CD14-positive monocyte (primary cell): ENCODE measurements at regions not wholly inside any gene's neighbourhood (a gene's known extent, or its start where the extent isn't known, plus 50 kb on each side); places are given as distances from the start of the nearest gene placed in this dataset.

Source experiments
- DNase-seq, 3 donors: peaks; one replicate each; pipeline ENCODE4 v3.0.0-alpha.2; 2011 to 2022
- H2AFZ ChIP-seq: 2 replicates; pipeline ENCODE4 v1.6.0; 2012; ENCODE audit warnings: mild to moderate bottlenecking, low read depth, low read length, inconsistent platforms; ENCODE audit not compliant: insufficient read depth, poor library complexity, severe bottlenecking
- H3K27ac ChIP-seq, 2 donors: 1 replicate in 1 of 2; 2 replicates in 1 of 2; pipeline ENCODE4 v1.5.1; 2012 to 2013; ENCODE audit warnings: low read length in 2 of 2, control low read depth in 1 of 2, inconsistent platforms in 1 of 2, low read depth in 1 of 2, mild to moderate bottlenecking in 1 of 2
- H3K27me3 ChIP-seq, 2 donors: one replicate each; pipeline versions ENCODE4 v1.6.0 to v1.6.1; 2011 to 2013; ENCODE audit warnings: low read length in 2 of 2; ENCODE audit not compliant: control insufficient read depth in 2 of 2, insufficient read depth in 2 of 2
- H3K36me3 ChIP-seq, 2 donors: replicated peaks in 1 of 2; 1 replicate in 1 of 2; 2 replicates in 1 of 2; pipeline versions ENCODE4 v1.5.1 to v1.6.1; 2012 to 2013; ENCODE audit warnings: low read length in 2 of 2, control low read depth in 1 of 2, inconsistent platforms in 1 of 2, mild to moderate bottlenecking in 1 of 2; ENCODE audit not compliant: insufficient read depth in 2 of 2, control insufficient read depth in 1 of 2
- H3K4me1 ChIP-seq, 2 donors: 1 replicate in 1 of 2; 2 replicates in 1 of 2; pipeline versions ENCODE4 v1.5.1 to v1.6.1; 2012 to 2013; ENCODE audit warnings: low read length in 2 of 2, control low read depth in 1 of 2, inconsistent platforms in 1 of 2, mild to moderate bottlenecking in 1 of 2, moderate library complexity in 1 of 2; ENCODE audit not compliant: insufficient read depth in 2 of 2, control insufficient read depth in 1 of 2
- H3K4me2 ChIP-seq: replicated peaks from 2 replicates; pipeline ENCODE3; 2012; ENCODE audit warnings: low read length, moderate library complexity, mild to moderate bottlenecking; ENCODE audit not compliant: poor library complexity, severe bottlenecking; ENCODE audit errors: extremely low read depth
- H3K4me3 ChIP-seq, 3 experiments: fragments of 200-600 bp in 1 of 3; sonication (generic) in 1 of 3; replicated peaks in 1 of 3; 1 replicate in 2 of 3; 2 replicates in 1 of 3; pipeline ENCODE4 v1.5.1; 2011 to 2013; ENCODE audit warnings: low read length in 3 of 3, mild to moderate bottlenecking in 3 of 3, control low read depth in 2 of 3, low read depth in 2 of 3, inconsistent platforms in 1 of 3, moderate library complexity in 1 of 3
- H3K79me2 ChIP-seq: 2 replicates; pipeline ENCODE4 v1.6.0; 2012; ENCODE audit warnings: mild to moderate bottlenecking, control low read depth, inconsistent platforms, low read length, moderate library complexity; ENCODE audit not compliant: insufficient read depth
- H3K9ac ChIP-seq: 2 replicates; pipeline ENCODE4 v1.6.0; 2017; ENCODE audit warnings: low read length, mild to moderate bottlenecking; ENCODE audit not compliant: insufficient read depth, poor library complexity, severe bottlenecking
- H3K9me3 ChIP-seq, 2 donors: replicated peaks in 1 of 2; 1 replicate in 1 of 2; 2 replicates in 1 of 2; pipeline versions ENCODE4 v1.5.1 to v1.6.1; 2012 to 2013; ENCODE audit warnings: low read length in 2 of 2, control low read depth in 1 of 2; ENCODE audit not compliant: control insufficient read depth in 1 of 2, insufficient read depth in 1 of 2
- H4K20me1 ChIP-seq: 2 replicates; pipeline ENCODE4 v1.6.0; 2012; ENCODE audit warnings: mild to moderate bottlenecking, low read length, control low read depth, moderate library complexity; ENCODE audit not compliant: insufficient read depth
- H3K27ac Mint-ChIP-seq, 7 donors: one replicate each; pipeline ENCODE4 v1.8.0; 2020; ENCODE audit warnings: mild to moderate bottlenecking in 7 of 7, mixed read lengths in 7 of 7, moderate library complexity in 6 of 7, inconsistent platforms in 2 of 7
- H3K27me3 Mint-ChIP-seq, 3 donors: one replicate each; pipeline ENCODE4 v1.8.0; 2021 to 2022; ENCODE audit warnings: low read depth in 3 of 3, mild to moderate bottlenecking in 3 of 3, mixed read lengths in 3 of 3, moderate library complexity in 3 of 3, inconsistent platforms in 1 of 3
- H3K36me3 Mint-ChIP-seq, 2 donors: one replicate each; pipeline ENCODE4 v1.8.0; 2020; ENCODE audit warnings: mixed read lengths in 2 of 2, inconsistent platforms in 1 of 2, mild to moderate bottlenecking in 1 of 2
- H3K4me1 Mint-ChIP-seq: one replicate; pipeline ENCODE4 v1.8.0; 2020; ENCODE audit warnings: mild to moderate bottlenecking, mixed read lengths
- H3K4me3 Mint-ChIP-seq, 2 donors: one replicate each; pipeline ENCODE4 v1.8.0; 2020; ENCODE audit warnings: mild to moderate bottlenecking in 2 of 2, mixed read lengths in 2 of 2, moderate library complexity in 1 of 2
- H3K9me3 Mint-ChIP-seq, 7 donors: one replicate each; pipeline ENCODE4 v1.8.0; 2020 to 2022; ENCODE audit warnings: mixed read lengths in 7 of 7, mild to moderate bottlenecking in 6 of 7, moderate library complexity in 6 of 7, inconsistent platforms in 2 of 7
- WGBS: methylation state at CpG from one replicate; pipeline ENCODE4 v1.1.5; 2013; ENCODE audit warnings: missing lambda C conversion rate; ENCODE audit not compliant: insufficient coverage; 5-methylcytosine and 5-hydroxymethylcytosine counted together
- intact Hi-C, 2 donors: fragments of 100-400 bp; cut with micrococcal nuclease; formaldehyde crosslinking; loops; one replicate each; pipeline versions ENCODE4 v1.15.0 to v1.15.1; 2023
- TF ChIP-seq, protein P1 (sequence below): fragments of 200-600 bp; IDR thresholded peaks from one replicate; pipeline ENCODE4 v1.8.0; 2022; ENCODE audit warnings: antibody characterized with exemption, mild to moderate bottlenecking

DNA sequence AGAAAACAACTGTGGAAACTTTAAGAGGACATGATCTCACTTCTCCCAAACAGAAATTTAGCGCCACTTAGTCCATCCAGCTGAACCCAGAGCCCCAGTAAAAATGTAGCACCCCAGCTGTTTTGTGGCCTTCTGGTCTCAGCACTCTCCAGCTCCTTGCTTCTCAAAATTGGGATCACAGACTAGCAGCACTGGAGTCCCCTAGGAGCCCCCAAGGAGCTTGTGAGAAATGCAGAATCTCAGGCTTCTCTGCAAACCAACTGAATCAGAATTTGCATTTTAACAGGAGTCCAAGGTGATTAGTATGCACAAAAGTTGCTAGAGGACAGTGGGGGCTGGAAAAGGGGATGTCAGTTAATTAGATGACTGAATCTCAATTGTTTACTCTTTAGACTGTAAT, 89.8 kb upstream of the FIBIN start:
- Histone ChIP-seq H3K36me3 (no peaks in the 10 kb centered on the region), H3K27me3 (no peaks in the 10 kb centered on the region), H3K9me3 (no peaks in the 10 kb centered on the region), H2AFZ (no peak overlapping the region), H3K79me2 (no peaks in the 10 kb centered on the region), H3K27ac (no peak overlapping the region), H3K9ac (no peak overlapping the region), H3K4me3 (no peak overlapping the region), H3K4me1 (no peaks in the 10 kb centered on the region), H4K20me1 (no peaks in the 10 kb centered on the region), H3K4me2 (no peak overlapping the region)
- no peak for DNase-seq
- Mint-ChIP-seq H3K27me3 (no peaks in the 10 kb centered on the region), H3K27ac (no peak overlapping the region), H3K36me3 (no peaks in the 10 kb centered on the region), H3K9me3 (peaks cover 0 to 8% (median 0%) of the 10 kb centered on the region in 7 donors), H3K4me1 (no peaks in the 10 kb centered on the region), H3K4me3 (no peak overlapping the region)
- intact Hi-C loops: no loop called here
- WGBS: no CpG with 5 or more reads among the region's 1 CpG
- TF ChIP-seq, protein P1, sequence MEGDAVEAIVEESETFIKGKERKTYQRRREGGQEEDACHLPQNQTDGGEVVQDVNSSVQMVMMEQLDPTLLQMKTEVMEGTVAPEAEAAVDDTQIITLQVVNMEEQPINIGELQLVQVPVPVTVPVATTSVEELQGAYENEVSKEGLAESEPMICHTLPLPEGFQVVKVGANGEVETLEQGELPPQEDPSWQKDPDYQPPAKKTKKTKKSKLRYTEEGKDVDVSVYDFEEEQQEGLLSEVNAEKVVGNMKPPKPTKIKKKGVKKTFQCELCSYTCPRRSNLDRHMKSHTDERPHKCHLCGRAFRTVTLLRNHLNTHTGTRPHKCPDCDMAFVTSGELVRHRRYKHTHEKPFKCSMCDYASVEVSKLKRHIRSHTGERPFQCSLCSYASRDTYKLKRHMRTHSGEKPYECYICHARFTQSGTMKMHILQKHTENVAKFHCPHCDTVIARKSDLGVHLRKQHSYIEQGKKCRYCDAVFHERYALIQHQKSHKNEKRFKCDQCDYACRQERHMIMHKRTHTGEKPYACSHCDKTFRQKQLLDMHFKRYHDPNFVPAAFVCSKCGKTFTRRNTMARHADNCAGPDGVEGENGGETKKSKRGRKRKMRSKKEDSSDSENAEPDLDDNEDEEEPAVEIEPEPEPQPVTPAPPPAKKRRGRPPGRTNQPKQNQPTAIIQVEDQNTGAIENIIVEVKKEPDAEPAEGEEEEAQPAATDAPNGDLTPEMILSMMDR: no peak

DNA sequence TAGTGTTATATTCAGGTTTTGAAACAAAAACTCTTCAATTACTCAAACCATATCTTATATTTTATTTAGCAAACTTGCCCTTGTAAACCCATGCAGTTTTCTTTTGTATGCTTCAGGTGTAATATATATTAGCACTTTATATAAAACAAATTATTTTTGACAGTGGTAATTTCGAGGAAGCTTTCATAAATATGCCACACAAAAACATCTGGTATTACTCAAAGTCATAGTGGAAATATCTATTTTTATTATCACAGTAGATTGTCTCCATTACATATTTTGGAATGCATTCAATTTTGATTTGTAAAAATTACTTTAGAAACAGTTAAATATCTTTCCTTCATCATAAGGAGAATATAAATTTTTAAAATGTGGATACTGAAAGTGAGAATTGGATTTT, 89.1 kb upstream of the FIBIN start:
- Mint-ChIP-seq H3K4me3 (no peak overlapping the region), H3K9me3 (peaks cover 0 to 8% (median 0%) of the 10 kb centered on the region in 7 donors), H3K36me3 (no peaks in the 10 kb centered on the region), H3K27me3 (no peaks in the 10 kb centered on the region), H3K4me1 (no peaks in the 10 kb centered on the region), H3K27ac (no peak overlapping the region)
- intact Hi-C loops: no loop called here
- no peaks in the 10 kb centered on the region for H3K27me3 ChIP-seq
- H3K36me3 ChIP-seq: no peaks in the 10 kb centered on the region
- DNase-seq: no peak
- H3K4me2 ChIP-seq: no peak overlapping the region
- H3K4me1 ChIP-seq: no peaks in the 10 kb centered on the region
- TF ChIP-seq, protein P1: no peak
- H3K9ac ChIP-seq: no peak overlapping the region
- WGBS: no CpG with 5 or more reads among the region's 1 CpG
- no peaks in the 10 kb centered on the region for H4K20me1 ChIP-seq
- H3K9me3 ChIP-seq: no peaks in the 10 kb centered on the region
- no peak overlapping the region for H3K27ac ChIP-seq
- no peak overlapping the region for H3K4me3 ChIP-seq
- no peaks in the 10 kb centered on the region for H3K79me2 ChIP-seq
- no peak overlapping the region for H2AFZ ChIP-seq
